Breast epithelium (tissue), 3 donors: ENCODE measurements at regions not wholly inside any gene's neighbourhood (a gene's known extent, or its start where the extent isn't known, plus 50 kb on each side); places are given as distances from the start of the nearest gene placed in this dataset.

ENCODE experiments used
- POLR2A ChIP-seq: fragments of 450-650 bp; IDR thresholded peaks from one replicate; pipeline ENCODE4 v1.6.1; 2016; ENCODE audit warnings: antibody characterized with exemption, mild to moderate bottlenecking, moderate library complexity
- POLR2AphosphoS5 ChIP-seq, 3 donors: sonication (generic); formaldehyde crosslinking; IDR thresholded peaks; one replicate each; pipeline ENCODE4 v1.6.1; 2017; ENCODE audit warnings: antibody characterized with exemption in 3 of 3
- TF ChIP-seq, protein P1 (sequence below), 3 donors: fragments of 450-650 bp; IDR thresholded peaks; one replicate each; pipeline ENCODE4 v1.5.1; 2016 to 2017; ENCODE audit warnings: antibody characterized with exemption in 3 of 3, mild to moderate bottlenecking in 3 of 3, moderate library complexity in 3 of 3

- TF ChIP-seq, protein P1, sequence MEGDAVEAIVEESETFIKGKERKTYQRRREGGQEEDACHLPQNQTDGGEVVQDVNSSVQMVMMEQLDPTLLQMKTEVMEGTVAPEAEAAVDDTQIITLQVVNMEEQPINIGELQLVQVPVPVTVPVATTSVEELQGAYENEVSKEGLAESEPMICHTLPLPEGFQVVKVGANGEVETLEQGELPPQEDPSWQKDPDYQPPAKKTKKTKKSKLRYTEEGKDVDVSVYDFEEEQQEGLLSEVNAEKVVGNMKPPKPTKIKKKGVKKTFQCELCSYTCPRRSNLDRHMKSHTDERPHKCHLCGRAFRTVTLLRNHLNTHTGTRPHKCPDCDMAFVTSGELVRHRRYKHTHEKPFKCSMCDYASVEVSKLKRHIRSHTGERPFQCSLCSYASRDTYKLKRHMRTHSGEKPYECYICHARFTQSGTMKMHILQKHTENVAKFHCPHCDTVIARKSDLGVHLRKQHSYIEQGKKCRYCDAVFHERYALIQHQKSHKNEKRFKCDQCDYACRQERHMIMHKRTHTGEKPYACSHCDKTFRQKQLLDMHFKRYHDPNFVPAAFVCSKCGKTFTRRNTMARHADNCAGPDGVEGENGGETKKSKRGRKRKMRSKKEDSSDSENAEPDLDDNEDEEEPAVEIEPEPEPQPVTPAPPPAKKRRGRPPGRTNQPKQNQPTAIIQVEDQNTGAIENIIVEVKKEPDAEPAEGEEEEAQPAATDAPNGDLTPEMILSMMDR (IDR thresholded peaks at IDR 0.05): no peak
- TF ChIP-seq POLR2A: no peak
- TF ChIP-seq POLR2AphosphoS5 (IDR thresholded peaks at IDR 0.05): no peak
Measured at GRCh38 chr7:35571611-35572240, 123.2 kb downstream of the HERPUD2 start.
